Transverse colon (tissue), 4 donors: ENCODE measurements at regions not wholly inside any gene's neighbourhood (a gene's known extent, or its start where the extent isn't known, plus 50 kb on each side); places are given as distances from the start of the nearest gene placed in this dataset.

Experiments
- POLR2AphosphoS5 ChIP-seq, 3 donors: sonication (generic); formaldehyde crosslinking; IDR thresholded peaks; one replicate each; pipeline ENCODE4 v1.6.1; 2016; ENCODE audit warnings: antibody characterized with exemption in 3 of 3
- TF ChIP-seq, protein P1 (sequence below), 5 experiments: fragments of 200-600 bp in 3 of 5; fragments of 450-650 bp in 2 of 5; sonication (generic) in 3 of 5; IDR thresholded peaks; 1 replicate in 2 of 5; 2 replicates in 3 of 5; pipeline ENCODE4 v1.5.1; 2016 to 2017; ENCODE audit warnings: antibody characterized with exemption in 5 of 5, inconsistent platforms in 3 of 5, mild to moderate bottlenecking in 2 of 5, moderate library complexity in 1 of 5

GRCh38 chr6:81834141-81834681 lies 81.7 kb upstream of the TENT5A start:
- no peak for TF ChIP-seq POLR2AphosphoS5 (IDR thresholded peaks at IDR 0.05)
- TF ChIP-seq, protein P1, sequence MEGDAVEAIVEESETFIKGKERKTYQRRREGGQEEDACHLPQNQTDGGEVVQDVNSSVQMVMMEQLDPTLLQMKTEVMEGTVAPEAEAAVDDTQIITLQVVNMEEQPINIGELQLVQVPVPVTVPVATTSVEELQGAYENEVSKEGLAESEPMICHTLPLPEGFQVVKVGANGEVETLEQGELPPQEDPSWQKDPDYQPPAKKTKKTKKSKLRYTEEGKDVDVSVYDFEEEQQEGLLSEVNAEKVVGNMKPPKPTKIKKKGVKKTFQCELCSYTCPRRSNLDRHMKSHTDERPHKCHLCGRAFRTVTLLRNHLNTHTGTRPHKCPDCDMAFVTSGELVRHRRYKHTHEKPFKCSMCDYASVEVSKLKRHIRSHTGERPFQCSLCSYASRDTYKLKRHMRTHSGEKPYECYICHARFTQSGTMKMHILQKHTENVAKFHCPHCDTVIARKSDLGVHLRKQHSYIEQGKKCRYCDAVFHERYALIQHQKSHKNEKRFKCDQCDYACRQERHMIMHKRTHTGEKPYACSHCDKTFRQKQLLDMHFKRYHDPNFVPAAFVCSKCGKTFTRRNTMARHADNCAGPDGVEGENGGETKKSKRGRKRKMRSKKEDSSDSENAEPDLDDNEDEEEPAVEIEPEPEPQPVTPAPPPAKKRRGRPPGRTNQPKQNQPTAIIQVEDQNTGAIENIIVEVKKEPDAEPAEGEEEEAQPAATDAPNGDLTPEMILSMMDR (IDR thresholded peaks at IDR 0.05) = no peak
